Endothelial cell of umbilical vein (primary cell): ENCODE measurements at regions not wholly inside any gene's neighbourhood (a gene's known extent, or its start where the extent isn't known, plus 50 kb on each side); places are given as distances from the start of the nearest gene placed in this dataset.
A peak's percentile ranks its signal among the peaks of the same experiment; 100 is the strongest.
"Not testable (repeated sequence)": the region's sequence is repeated elsewhere in the genome, so short reads cannot be mapped to it uniquely, and the experiment has no call there.

Experiments used
- BruUV-seq: library from RNA; stranded (reverse); fragments of 400-500 nt; replicated peaks from 2 replicates; lab custom pipeline; 2021; lab: Mats Ljungman, UMichigan
- CTCF ChIA-PET: fragments of 300-600, 350-600 bp; sonication (Branson Sonifier 250); formaldehyde crosslinking; loops from one replicate; lab custom pipeline; 2021; ENCODE audit warnings: antibody characterized with exemption, inconsistent platforms; lab: Charles Lee
- POLR2A ChIA-PET: fragments of 300-600, 350-600 bp; sonication (Branson Sonifier 250); formaldehyde crosslinking; loops from one replicate; lab custom pipeline; 2021; ENCODE audit warnings: antibody characterized with exemption, inconsistent platforms; lab: Charles Lee
- DNase-seq: peaks from one replicate; pipeline ENCODE4 v3.0.0-alpha.2; 2011; ENCODE audit warnings: low read depth, low spot score
- FAIRE-seq: peaks from 2 replicates; lab custom pipeline; 2011; peaks lifted over from hg19 to GRCh38; lab: Jason Lieb, UNC
- H2AFZ ChIP-seq: 2 replicates; pipeline ENCODE4 v1.6.0; 2012; ENCODE audit warnings: low read depth, low read length, control low read depth, inconsistent platforms
- H3K27ac ChIP-seq: 2 replicates; pipeline ENCODE4 v1.5.1; 2011; ENCODE audit warnings: low read depth, mild to moderate bottlenecking, control low read depth, low read length, moderate library complexity; ENCODE audit not compliant: insufficient read depth
- H3K27me3 ChIP-seq, 2 experiments: 2 replicates each; pipeline versions ENCODE4 v1.6.0 to v1.6.1; 2011; ENCODE audit warnings: low read length in 2 of 2, mixed read lengths in 1 of 2; ENCODE audit not compliant: control insufficient read depth in 2 of 2, insufficient read depth in 2 of 2
- H3K36me3 ChIP-seq, 2 experiments: 2 replicates in 1 of 2; 3 replicates in 1 of 2; pipeline ENCODE4 v1.5.1; 2011; ENCODE audit warnings: low read length in 2 of 2, mild to moderate bottlenecking in 1 of 2, moderate library complexity in 1 of 2; ENCODE audit not compliant: control insufficient read depth in 2 of 2, insufficient read depth in 2 of 2; ENCODE audit errors: extremely low read depth in 1 of 2
- H3K4me1 ChIP-seq: 3 replicates; pipeline ENCODE4 v1.5.1; 2011; ENCODE audit warnings: mild to moderate bottlenecking, low read length; ENCODE audit not compliant: control insufficient read depth, insufficient read depth; ENCODE audit errors: extremely low read depth
- H3K4me2 ChIP-seq: 2 replicates; pipeline ENCODE4 v1.6.1; 2011; ENCODE audit warnings: low read length, control low read depth, mixed read lengths; ENCODE audit not compliant: insufficient read depth
- H3K4me3 ChIP-seq, 3 experiments: fragments of 200-600 bp in 1 of 3; sonication (generic), shearing (Covaris generic) in 1 of 3; replicated peaks in 1 of 3; 2 replicates each; pipeline ENCODE4 v1.5.1; 2011 to 2016; ENCODE audit warnings: control low read depth in 3 of 3, low read length in 3 of 3, mild to moderate bottlenecking in 2 of 3, inconsistent platforms in 1 of 3, low read depth in 1 of 3, moderate library complexity in 1 of 3; ENCODE audit not compliant: insufficient read depth in 1 of 3
- H3K79me2 ChIP-seq: 2 replicates; pipeline ENCODE4 v1.6.0; 2012; ENCODE audit warnings: low read length, inconsistent platforms; ENCODE audit not compliant: control insufficient read depth, insufficient read depth
- H3K9ac ChIP-seq: replicated peaks from 2 replicates; pipeline ENCODE3; 2011; ENCODE audit warnings: low read length, control low read depth; ENCODE audit not compliant: insufficient read depth; ENCODE audit errors: extremely low read depth
- H3K9me1 ChIP-seq: replicated peaks from 3 replicates; pipeline ENCODE4 v1.6.0; 2011; ENCODE audit warnings: mild to moderate bottlenecking, low read length; ENCODE audit not compliant: control insufficient read depth, insufficient read depth; ENCODE audit errors: extremely low read depth
- H3K9me3 ChIP-seq: replicated peaks from 2 replicates; pipeline ENCODE4 v1.5.1; 2012; ENCODE audit warnings: low read length, inconsistent platforms; ENCODE audit not compliant: control insufficient read depth, insufficient read depth
- H4K20me1 ChIP-seq: replicated peaks from 2 replicates; pipeline ENCODE3; 2011; ENCODE audit warnings: mild to moderate bottlenecking, low read length; ENCODE audit not compliant: control insufficient read depth, insufficient read depth; ENCODE audit errors: extremely low read depth
- dilution Hi-C: fragments of 300-500 bp; cut with MboI; formaldehyde crosslinking; loops from one replicate; pipeline ENCODE4 v1.15.0; 2019; ENCODE audit warnings: low sequenced_read_pairs; ENCODE audit not compliant: extremely low pct_ligation_motif_present
- intact Hi-C: fragments of 100-400 bp; cut with micrococcal nuclease; formaldehyde crosslinking; loops from one replicate; pipeline ENCODE4 v1.10.0; 2022

- H3K4me2 ChIP-seq, H3K36me3 ChIP-seq, CTCF ChIA-PET, intact Hi-C loops, H3K27ac ChIP-seq, H3K4me3 ChIP-seq, FAIRE-seq, H4K20me1 ChIP-seq, H3K27me3 ChIP-seq, H3K4me1 ChIP-seq, H3K9ac ChIP-seq, H3K79me2 ChIP-seq, dilution Hi-C loops, H3K9me1 ChIP-seq, H3K9me3 ChIP-seq, H2AFZ ChIP-seq, DNase-seq, POLR2A ChIA-PET: not testable (repeated sequence)
- TSS peak; percentile 67 for BruUV-seq
Observed at GRCh38 chr7:75235827-75236167, 143.4 kb downstream of the GTF2IRD2B start.

- H3K79me2 ChIP-seq, POLR2A ChIA-PET, H3K9me3 ChIP-seq, H2AFZ ChIP-seq, H3K9ac ChIP-seq, CTCF ChIA-PET, H3K4me1 ChIP-seq, DNase-seq, H3K4me3 ChIP-seq, H3K4me2 ChIP-seq, FAIRE-seq, intact Hi-C loops, BruUV-seq, H4K20me1 ChIP-seq, H3K9me1 ChIP-seq, H3K36me3 ChIP-seq, dilution Hi-C loops, H3K27ac ChIP-seq, H3K27me3 ChIP-seq: not testable (repeated sequence)
Observed at GRCh38 chr7:75237255-75238187, 145.1 kb downstream of the GTF2IRD2B start.

- H3K27ac ChIP-seq, POLR2A ChIA-PET, H3K79me2 ChIP-seq, H3K36me3 ChIP-seq, H3K4me2 ChIP-seq, DNase-seq, FAIRE-seq, H3K9me3 ChIP-seq, H2AFZ ChIP-seq, H3K4me3 ChIP-seq, H4K20me1 ChIP-seq, intact Hi-C loops, H3K9me1 ChIP-seq, H3K27me3 ChIP-seq, dilution Hi-C loops, H3K4me1 ChIP-seq, CTCF ChIA-PET, H3K9ac ChIP-seq, BruUV-seq: not testable (repeated sequence)
Observed at GRCh38 chr7:75238309-75238708, 145.9 kb downstream of the GTF2IRD2B start.

GRCh38 chr7:75243638-75244037 is 151.2 kb downstream of the GTF2IRD2B start:
- H3K4me1 ChIP-seq, CTCF ChIA-PET, H2AFZ ChIP-seq, FAIRE-seq, H3K36me3 ChIP-seq, H3K4me2 ChIP-seq, dilution Hi-C loops, H3K79me2 ChIP-seq, POLR2A ChIA-PET, H3K9ac ChIP-seq, intact Hi-C loops, BruUV-seq, H3K9me1 ChIP-seq, H3K27me3 ChIP-seq, DNase-seq, H3K27ac ChIP-seq, H3K4me3 ChIP-seq, H4K20me1 ChIP-seq, H3K9me3 ChIP-seq: not testable (repeated sequence)
